Keratinocyte (primary cell): ENCODE measurements at regions not wholly inside any gene's neighbourhood (a gene's known extent, or its start where the extent isn't known, plus 50 kb on each side); places are given as distances from the start of the nearest gene placed in this dataset.

Source experiments
- EZH2 ChIP-seq: IDR thresholded peaks from one replicate; pipeline ENCODE4 v1.6.1; 2012; ENCODE audit warnings: inconsistent platforms, mild to moderate bottlenecking, low read length, moderate library complexity
- TF ChIP-seq, protein P1 (sequence below), 3 experiments: IDR thresholded peaks in 1 of 3; conservative IDR thresholded peaks in 1 of 3; optimal IDR thresholded peaks in 1 of 3; 2 replicates in 2 of 3; 3 replicates in 1 of 3; pipeline versions ENCODE3 to v1.5.1; 2011; ENCODE audit warnings: low read length in 3 of 3, mild to moderate bottlenecking in 3 of 3, moderate library complexity in 2 of 3, control low read depth in 1 of 3, inconsistent platforms in 1 of 3; ENCODE audit not compliant: insufficient read depth in 2 of 3; ENCODE audit errors: extremely low read depth in 1 of 3

DNA sequence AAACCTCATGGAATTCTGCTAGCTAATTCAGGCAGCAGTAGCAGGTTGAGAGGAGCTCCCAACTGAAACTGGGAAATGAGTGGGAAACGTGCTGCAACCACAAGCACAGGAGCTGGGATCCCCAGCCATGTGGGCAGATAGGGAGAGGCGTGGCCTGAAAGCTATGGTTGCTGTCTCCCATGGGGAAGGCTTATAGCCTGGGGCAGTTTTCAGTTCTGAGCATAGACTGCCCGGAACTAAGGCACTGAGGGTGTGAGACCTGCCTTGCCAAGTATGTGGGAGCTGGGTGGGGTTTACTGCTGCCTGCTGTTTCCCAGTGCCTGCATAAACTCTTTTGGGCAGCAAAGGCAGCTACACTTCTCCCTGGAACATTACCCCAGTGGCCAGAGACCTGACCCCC lies 229.5 kb downstream of the TUSC7 start:
- TF ChIP-seq, protein P1, sequence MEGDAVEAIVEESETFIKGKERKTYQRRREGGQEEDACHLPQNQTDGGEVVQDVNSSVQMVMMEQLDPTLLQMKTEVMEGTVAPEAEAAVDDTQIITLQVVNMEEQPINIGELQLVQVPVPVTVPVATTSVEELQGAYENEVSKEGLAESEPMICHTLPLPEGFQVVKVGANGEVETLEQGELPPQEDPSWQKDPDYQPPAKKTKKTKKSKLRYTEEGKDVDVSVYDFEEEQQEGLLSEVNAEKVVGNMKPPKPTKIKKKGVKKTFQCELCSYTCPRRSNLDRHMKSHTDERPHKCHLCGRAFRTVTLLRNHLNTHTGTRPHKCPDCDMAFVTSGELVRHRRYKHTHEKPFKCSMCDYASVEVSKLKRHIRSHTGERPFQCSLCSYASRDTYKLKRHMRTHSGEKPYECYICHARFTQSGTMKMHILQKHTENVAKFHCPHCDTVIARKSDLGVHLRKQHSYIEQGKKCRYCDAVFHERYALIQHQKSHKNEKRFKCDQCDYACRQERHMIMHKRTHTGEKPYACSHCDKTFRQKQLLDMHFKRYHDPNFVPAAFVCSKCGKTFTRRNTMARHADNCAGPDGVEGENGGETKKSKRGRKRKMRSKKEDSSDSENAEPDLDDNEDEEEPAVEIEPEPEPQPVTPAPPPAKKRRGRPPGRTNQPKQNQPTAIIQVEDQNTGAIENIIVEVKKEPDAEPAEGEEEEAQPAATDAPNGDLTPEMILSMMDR (optimal IDR thresholded peaks at IDR 0.05 in 1 of 3, IDR thresholded peaks at IDR 0.05 in 1 of 3, conservative IDR thresholded peaks at IDR 0.05 in 1 of 3; ENCODE audit: extremely low read depth in 1 of 3, insufficient read depth in 2 of 3, low read length in 3 of 3) = no peak
- TF ChIP-seq EZH2 = no peak
